NCI-H2081 (cell line): ENCODE measurements at regions not wholly inside any gene's neighbourhood (a gene's known extent, or its start where the extent isn't known, plus 50 kb on each side); places are given as distances from the start of the nearest gene placed in this dataset.
"Not testable (repeated sequence)": the region's sequence is repeated elsewhere in the genome, so short reads cannot be mapped to it uniquely, and the experiment has no call there.

Source experiments
- DNase-seq, 2 experiments: peaks; one replicate each; lab custom pipeline; 2025; lab: John Stamatoyannopoulos, UW

DNA sequence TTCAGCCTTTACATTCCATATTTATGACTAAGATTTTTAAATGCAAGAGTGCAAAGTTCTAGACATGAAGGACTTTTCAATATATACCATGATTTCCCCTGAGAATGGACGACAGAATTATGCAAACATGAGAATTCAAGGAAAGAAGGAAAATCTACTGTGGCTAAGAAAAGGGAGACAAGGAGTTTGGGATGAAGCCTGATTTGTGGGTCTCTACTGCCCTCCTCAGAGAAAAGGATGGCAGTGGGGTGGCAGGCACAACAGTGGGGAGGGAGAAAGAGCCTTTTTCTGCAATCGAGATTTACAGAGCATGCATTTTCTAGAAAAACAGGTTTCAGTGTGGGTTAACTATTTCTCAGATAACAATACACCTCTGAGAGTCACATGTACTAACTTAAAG is 466.9 kb upstream of the NRSN1 start:
- peak; percentile 36 to 56 for DNase-seq

DNA sequence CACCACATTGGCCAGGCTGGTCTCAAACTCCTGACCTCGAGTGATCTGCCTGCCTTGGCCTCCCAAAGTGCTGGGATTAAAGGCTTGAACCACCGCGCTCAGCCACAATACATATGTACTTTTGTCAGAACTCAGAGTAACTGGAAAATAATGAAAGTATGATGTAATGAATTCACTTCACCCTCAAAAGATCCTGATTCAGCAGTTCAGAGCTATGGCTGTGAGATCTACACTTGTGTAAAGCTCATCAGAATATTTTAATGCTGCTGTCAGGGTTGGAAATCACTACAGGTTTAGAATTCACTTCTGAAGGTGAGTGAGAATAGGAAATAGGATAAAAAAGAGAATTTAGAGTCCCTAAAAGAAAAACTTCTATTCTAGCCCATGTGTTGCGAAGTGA is 464.5 kb upstream of the NRSN1 start:
- no peak for DNase-seq

DNA sequence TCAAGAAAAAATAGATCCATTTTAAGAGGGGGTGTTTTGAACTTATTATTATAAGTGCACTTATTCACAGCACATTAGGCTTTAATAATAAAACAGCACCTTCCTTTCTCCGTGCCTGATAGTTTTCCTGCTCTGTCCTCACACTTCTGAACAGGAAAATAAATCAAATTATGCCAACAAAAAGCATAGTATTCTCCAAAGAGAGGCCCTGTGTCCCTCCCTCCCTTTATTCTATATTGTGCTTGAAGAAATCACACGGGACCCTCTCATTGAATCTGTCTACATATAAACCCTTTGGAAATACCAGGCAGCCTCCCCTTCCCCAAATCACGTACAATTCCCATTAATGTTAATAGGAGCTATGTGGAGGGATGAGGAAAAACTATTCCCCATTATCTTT is 462.9 kb upstream of the NRSN1 start:
- DNase-seq = no peak

GRCh38 chr6:23663652-23664051 is 462.4 kb upstream of the NRSN1 start:
- DNase-seq = peak in 1 of 2 experiments; percentile 25

GRCh38 chr6:23665911-23666310 is 460.1 kb upstream of the NRSN1 start:
- DNase-seq = not testable (repeated sequence)

GRCh38 chr6:23672737-23673136 is 453.3 kb upstream of the NRSN1 start:
- DNase-seq = no peak

DNA sequence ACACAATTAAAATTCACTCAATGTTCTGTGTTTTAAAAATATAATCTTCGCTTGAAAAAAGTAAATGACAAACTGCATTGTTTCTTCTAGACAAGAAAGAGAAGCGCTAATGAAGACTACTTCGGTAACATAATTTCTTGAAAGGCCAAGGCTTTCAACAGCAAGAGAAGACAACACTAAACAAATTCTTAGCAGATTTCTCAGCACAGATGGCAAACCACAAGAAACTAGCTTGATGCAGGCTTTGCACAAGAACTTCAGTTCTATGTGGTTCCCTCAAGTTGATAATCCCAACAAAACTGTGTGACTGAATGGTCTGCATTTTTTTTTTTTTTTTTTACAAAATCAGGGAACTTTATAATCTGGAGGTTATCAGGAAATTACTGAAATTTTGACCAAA is 447.4 kb upstream of the NRSN1 start:
- DNase-seq = no peak

GRCh38 chr6:23681743-23682142 is 444.3 kb upstream of the NRSN1 start:
- DNase-seq = no peak

GRCh38 chr6:23688650-23689049 is 437.4 kb upstream of the NRSN1 start:
- DNase-seq = no peak

GRCh38 chr6:23690453-23691049 is 435.5 kb upstream of the NRSN1 start:
- peak; percentile 89 to 98 for DNase-seq

DNA sequence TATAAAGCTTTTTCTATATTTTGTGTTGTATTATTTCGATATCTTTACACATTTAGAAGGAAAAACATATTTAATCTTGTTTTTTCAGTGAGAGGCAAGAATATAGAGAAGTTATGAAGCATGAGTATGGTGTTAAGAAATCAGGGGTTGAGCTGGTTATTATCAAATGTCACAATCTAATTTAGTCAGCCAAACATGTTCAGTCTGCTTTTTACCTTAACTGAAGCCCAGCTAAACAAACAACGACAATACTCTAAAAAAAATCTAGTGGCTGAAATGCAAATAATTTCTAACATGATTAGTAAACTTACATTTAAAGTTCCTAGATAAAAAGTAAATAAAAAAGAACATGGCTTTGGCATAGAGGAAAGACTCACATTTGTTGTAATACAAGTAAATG is 433.8 kb upstream of the NRSN1 start:
- DNase-seq = no peak

GRCh38 chr6:23696992-23697391 is 429.0 kb upstream of the NRSN1 start:
- no peak for DNase-seq

- DNase-seq = no peak
These were observed 421.4 kb upstream of the NRSN1 start for GRCh38 chr6:23704479-23705052.

DNA sequence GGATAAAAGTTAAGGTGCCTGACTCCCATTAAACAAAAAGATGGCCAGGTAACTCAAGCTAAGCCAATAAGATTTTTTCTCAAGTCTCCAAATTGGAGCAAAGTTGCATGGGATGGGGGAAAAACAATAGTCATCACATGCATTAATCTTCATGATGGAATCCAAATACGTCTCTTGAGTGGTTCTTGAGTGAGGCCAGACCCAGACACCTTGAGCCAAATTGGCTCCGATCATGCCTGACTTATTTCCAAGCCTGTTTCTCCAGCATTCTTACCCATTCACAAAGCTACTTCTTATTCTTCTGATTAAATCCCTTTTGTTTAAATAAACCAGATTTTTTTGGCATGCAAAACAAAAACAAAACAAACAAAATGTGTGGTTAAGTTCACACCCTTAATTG is 420.3 kb upstream of the NRSN1 start:
- no peak for DNase-seq

- DNase-seq = no peak
These were observed 413.3 kb upstream of the NRSN1 start for GRCh38 chr6:23712756-23713155.

DNA sequence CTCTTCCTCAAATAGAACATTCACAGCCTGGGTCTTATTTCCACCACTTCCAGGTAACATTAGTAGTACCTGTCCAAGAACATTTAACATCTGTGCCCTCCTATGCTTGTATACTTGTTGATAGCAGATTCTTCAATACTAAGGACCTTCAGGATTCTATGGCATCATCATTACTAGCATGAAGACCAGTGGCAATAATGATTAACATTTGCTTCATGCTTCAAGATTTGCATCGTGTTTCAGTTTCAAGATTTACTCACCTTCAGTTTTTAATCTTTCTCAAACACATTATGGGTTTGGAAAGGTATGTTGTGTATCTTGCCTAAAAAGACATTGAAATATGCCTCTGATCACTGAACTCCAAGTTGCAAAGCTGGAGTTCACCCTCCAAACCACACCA is 412.8 kb upstream of the NRSN1 start:
- DNase-seq = no peak

DNA sequence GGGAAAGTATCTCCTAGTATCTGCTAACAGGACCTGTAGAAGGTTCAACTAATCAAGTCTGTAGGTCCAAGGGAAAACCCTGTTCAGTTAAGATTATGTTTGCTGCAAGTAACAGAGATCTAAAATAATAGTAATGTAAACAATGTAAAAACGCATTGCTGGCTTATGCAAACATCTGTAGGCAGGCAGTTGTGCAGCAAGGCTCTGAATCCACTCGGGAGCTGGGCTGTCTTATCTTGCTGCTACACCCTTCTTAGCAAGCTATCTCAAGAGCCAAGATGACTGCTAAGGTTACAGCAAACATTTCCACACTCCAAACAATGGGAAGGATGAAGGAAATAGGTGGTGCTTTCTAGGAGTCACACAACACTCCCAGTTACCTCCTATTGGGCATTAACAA is 397.3 kb upstream of the NRSN1 start:
- DNase-seq = no peak

DNA sequence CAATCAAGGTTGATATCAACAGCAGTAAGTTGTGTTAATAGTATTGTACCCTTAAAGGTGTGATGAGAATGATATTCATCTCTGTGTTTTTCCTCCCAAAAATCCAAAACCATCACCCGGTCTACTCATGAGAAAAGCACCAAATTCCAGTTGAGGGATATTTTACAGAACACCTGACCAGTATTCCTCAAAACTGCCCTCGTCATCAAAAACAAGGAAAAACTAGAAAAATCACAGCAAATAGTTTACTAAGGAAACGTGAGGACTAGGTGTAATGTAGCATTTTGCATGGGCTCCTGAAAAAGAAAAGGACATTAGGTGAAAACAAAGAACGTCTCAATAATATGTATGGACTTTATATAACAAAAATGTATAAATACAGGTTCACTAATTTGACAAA is 394.4 kb upstream of the NRSN1 start:
- DNase-seq = no peak

DNA sequence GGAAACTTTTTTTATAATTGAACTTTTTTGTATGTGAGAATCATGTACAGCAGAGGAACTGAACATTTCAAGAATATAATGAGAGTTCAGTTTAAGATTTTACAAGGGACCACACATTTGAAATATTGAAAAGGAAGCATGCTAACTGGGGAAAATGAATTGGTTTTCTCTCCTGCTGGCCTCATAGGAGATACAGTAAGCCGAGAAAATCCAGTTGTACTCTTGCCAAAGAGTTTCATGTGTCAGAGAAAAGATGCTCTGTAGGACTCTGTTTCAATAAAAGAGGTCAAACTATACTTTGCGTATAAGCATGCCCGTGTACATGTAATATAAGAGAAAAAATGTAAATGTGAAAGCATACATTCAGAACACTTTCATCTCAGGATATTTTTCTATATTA is 393.5 kb upstream of the NRSN1 start:
- DNase-seq = no peak

GRCh38 chr6:23735151-23735550 is 390.9 kb upstream of the NRSN1 start:
- no peak for DNase-seq

DNA sequence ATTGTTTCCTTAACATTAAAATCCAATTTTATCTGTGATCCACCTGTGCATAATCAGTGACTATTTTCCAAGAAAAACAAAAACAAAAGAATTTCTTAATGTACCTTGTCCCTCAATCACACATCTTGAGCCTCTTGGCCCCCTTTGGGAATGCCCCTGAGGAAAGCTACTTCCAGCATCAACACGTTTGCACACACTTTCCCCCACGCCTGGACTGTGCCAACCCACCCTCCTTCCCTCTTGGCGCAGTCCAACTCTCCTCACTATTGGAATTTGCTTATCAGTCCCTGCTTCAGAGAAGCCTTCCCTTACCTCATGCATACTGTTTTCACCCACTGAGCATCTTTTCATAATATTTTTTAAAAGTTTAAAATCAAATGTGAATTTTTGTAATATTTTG is 389.4 kb upstream of the NRSN1 start:
- no peak for DNase-seq

GRCh38 chr6:23747239-23747638 is 378.8 kb upstream of the NRSN1 start:
- DNase-seq = no peak

- no peak for DNase-seq
These were observed 373.6 kb upstream of the NRSN1 start for GRCh38 chr6:23752414-23752813.

GRCh38 chr6:23754197-23754596 is 371.8 kb upstream of the NRSN1 start:
- no peak for DNase-seq
